Mucosa of rectum (tissue), 2 donors: ENCODE measurements at regions not wholly inside any gene's neighbourhood (a gene's known extent, or its start where the extent isn't known, plus 50 kb on each side); places are given as distances from the start of the nearest gene placed in this dataset.
"Not testable (repeated sequence)": the region's sequence is repeated elsewhere in the genome, so short reads cannot be mapped to it uniquely, and the experiment has no call there.

ENCODE experiments used
- H3K27ac ChIP-seq, 2 donors: one replicate each; pipeline ENCODE4 v1.7.0; 2013; ENCODE audit warnings: inconsistent platforms in 2 of 2, low read depth in 2 of 2, low read length in 2 of 2
- H3K27me3 ChIP-seq, 2 donors: one replicate each; pipeline ENCODE4 v1.7.0; 2013; ENCODE audit warnings: low read length in 2 of 2; ENCODE audit not compliant: control insufficient read depth in 2 of 2, insufficient read depth in 2 of 2
- H3K36me3 ChIP-seq, 2 donors: one replicate each; pipeline ENCODE4 v1.7.0; 2013; ENCODE audit warnings: low read length in 2 of 2; ENCODE audit not compliant: control insufficient read depth in 2 of 2, insufficient read depth in 2 of 2
- H3K4me1 ChIP-seq, 2 donors: one replicate each; pipeline ENCODE4 v1.7.0; 2013; ENCODE audit warnings: low read length in 2 of 2, mild to moderate bottlenecking in 1 of 2; ENCODE audit not compliant: control insufficient read depth in 2 of 2, insufficient read depth in 2 of 2
- H3K4me3 ChIP-seq, 2 donors: one replicate each; pipeline ENCODE4 v1.7.0; 2013; ENCODE audit warnings: low read length in 2 of 2
- H3K9ac ChIP-seq, 2 donors: one replicate each; pipeline ENCODE4 v1.7.0; 2013; ENCODE audit warnings: low read length in 2 of 2, low read depth in 1 of 2, mild to moderate bottlenecking in 1 of 2
- H3K9me3 ChIP-seq, 2 donors: one replicate each; pipeline ENCODE4 v1.7.0; 2013; ENCODE audit warnings: low read length in 2 of 2; ENCODE audit not compliant: control insufficient read depth in 2 of 2
- donor health status: healthy.
- donor health status: Normal muscosa, but diverticular disease.

DNA sequence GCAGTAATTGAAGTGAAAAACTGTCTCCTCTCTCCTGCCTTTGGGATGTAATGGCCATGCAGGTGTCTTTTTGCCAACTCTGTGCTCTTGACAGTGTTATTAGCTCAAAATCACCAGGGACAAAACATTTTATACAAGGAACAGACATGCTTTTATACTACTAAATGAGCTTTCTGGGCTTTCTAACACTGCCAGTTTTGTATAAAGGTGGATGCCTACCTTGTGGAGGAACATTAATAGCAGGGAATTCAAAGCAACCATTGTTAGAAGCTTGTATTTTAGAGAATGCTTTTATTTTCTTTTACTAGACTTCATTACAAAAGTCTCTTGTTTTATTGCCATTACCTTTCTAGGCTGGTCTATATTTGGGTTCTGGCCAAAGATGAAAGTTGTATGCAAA is 54.7 kb upstream of the ARSJ start:
- Histone ChIP-seq H3K9ac (no peak overlapping the region), H3K4me1 (peaks cover 0 to 28% of the 10 kb centered on the region in 2 donors), H3K36me3 (no peaks in the 10 kb centered on the region), H3K27me3 (no peaks in the 10 kb centered on the region), H3K27ac (no peak overlapping the region), H3K9me3 (no peaks in the 10 kb centered on the region), H3K4me3 (no peak overlapping the region)

DNA sequence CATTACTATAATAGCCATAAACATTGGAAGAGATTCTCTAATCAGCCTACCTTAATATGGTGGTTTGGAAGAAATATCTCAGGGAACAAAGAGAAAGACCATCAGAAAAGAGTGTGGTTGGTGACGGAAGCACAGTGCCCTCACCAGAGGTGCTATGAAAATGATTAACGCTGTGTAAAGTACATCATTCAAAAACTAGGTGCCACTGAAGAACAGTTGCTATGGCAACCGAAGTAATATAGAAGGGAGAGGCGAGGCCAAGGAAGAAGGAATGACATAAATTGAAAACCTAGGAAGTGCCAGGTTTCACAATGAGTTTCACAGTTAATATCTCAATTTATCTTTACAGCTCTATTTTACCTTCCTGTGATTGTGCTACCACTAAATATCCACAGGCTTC is 57.0 kb upstream of the ARSJ start:
- H3K27ac ChIP-seq: peak overlapping the region; percentile 45 to 57
- no peaks in the 10 kb centered on the region for H3K36me3 ChIP-seq
- H3K9ac ChIP-seq: no peak overlapping the region
- peak overlapping the region in 1 of 2 donors; percentile 29 for H3K4me3 ChIP-seq
- H3K9me3 ChIP-seq: no peaks in the 10 kb centered on the region
- H3K4me1 ChIP-seq: peaks cover 0 to 28% of the 10 kb centered on the region in 2 donors
- H3K27me3 ChIP-seq: no peaks in the 10 kb centered on the region

DNA sequence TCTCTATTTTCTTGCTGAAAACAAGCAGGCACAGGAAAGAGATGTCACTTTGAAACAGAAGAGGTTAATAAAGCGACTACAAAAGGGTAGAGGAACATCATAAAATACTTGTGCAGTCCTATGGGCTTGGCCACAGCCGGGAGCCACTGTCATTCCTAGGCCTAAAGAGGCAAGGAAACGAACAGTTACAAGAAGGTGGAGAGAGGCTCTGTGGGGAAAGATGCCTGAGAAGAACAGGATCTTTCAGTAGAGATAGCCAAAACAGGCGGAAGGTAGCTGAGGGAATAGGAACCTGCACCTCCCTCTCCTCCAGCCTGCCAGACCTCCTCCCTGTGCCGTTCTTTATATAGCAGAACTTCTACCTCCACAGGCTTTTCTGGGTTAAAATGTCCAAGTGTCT is 57.4 kb upstream of the ARSJ start:
- Histone ChIP-seq H3K4me1 (peaks cover 0 to 28% of the 10 kb centered on the region in 2 donors), H3K36me3 (no peaks in the 10 kb centered on the region), H3K4me3 (no peak overlapping the region), H3K9me3 (no peaks in the 10 kb centered on the region), H3K27me3 (no peaks in the 10 kb centered on the region), H3K27ac (peak overlapping the region; percentile 24 to 57), H3K9ac (no peak overlapping the region)

GRCh38 chr4:114037988-114038387 is 58.5 kb upstream of the ARSJ start:
- H3K9me3 ChIP-seq: no peaks in the 10 kb centered on the region
- no peak overlapping the region for H3K9ac ChIP-seq
- H3K4me3 ChIP-seq: no peak overlapping the region
- peaks cover 0 to 28% of the 10 kb centered on the region in 2 donors for H3K4me1 ChIP-seq
- no peaks in the 10 kb centered on the region for H3K27me3 ChIP-seq
- no peaks in the 10 kb centered on the region for H3K36me3 ChIP-seq
- no peak overlapping the region for H3K27ac ChIP-seq

- Histone ChIP-seq H3K36me3 (no peaks in the 10 kb centered on the region), H3K9me3 (no peaks in the 10 kb centered on the region), H3K4me3 (no peak overlapping the region), H3K27me3 (no peaks in the 10 kb centered on the region), H3K27ac (no peak overlapping the region), H3K4me1 (peaks cover 0 to 26% of the 10 kb centered on the region in 2 donors), H3K9ac (no peak overlapping the region)
Measured at GRCh38 chr4:114038762-114039387, 59.4 kb upstream of the ARSJ start.

DNA sequence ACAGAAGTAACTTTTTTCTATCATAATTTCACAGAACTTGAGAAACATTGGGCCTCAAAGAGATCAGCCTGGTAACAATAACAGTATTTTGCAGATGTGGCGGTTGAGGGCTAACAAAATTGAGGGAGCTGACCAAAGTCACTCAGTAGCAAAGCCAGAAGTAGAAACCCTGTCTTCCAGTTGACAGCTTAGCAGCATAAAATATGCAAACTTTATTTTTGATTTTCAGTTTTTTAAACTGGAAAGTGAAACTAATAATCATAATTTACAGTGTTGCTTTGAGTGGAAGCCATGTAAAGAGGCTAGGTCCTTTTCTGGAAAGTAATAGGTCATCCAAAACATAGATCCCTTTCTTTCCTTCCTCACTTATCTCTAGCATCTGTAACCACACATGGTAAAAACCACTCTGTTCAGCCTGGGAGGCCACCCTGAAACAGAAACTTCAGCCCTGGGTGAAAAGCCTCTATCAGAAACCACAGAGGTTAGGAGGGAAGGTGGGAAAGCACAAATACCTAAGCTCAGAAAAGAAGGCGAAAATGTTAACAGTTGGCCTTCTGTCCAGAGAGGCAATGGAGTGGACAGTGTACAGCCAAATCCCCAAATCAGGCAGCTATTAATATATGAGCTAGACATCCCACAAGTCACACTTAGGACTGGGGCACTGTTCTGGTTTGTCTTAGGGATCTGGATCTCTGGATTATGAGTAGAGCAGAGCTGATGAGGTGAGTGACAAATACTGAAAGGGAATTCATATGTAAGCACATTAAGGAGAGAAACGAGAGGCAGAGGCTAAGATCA is 61.1 kb upstream of the ARSJ start:
- Histone ChIP-seq H3K9me3 (no peaks in the 10 kb centered on the region), H3K27ac (no peak overlapping the region), H3K9ac (no peak overlapping the region), H3K4me1 (peaks cover 0 to 22% of the 10 kb centered on the region in 2 donors), H3K27me3 (no peaks in the 10 kb centered on the region), H3K4me3 (no peak overlapping the region), H3K36me3 (no peaks in the 10 kb centered on the region)

GRCh38 chr4:114041117-114041475 is 61.6 kb upstream of the ARSJ start:
- Histone ChIP-seq H3K36me3 (no peaks in the 10 kb centered on the region), H3K27ac (no peak overlapping the region), H3K9me3 (no peaks in the 10 kb centered on the region), H3K27me3 (no peaks in the 10 kb centered on the region), H3K4me1 (peaks cover 0 to 22% of the 10 kb centered on the region in 2 donors), H3K9ac (no peak overlapping the region), H3K4me3 (no peak overlapping the region)

DNA sequence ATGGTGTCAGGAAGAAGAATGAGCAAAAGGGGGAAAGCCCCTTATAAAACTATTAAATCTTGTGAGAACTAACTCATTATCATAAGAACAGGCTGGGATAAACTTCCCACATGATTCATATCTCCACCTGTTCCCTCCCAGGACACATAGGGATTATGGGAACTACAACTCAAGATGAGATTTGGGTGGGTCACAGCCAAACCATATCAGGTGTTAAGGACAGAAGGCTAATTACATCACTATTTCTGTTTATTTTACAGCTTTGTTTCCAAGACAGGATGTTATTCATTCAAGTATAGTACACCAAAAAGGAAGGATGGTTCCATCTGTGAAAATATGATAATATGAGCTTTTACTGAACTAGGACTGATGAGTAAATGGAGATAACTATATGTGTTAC is 63.7 kb upstream of the ARSJ start:
- Histone ChIP-seq H3K9ac (no peak overlapping the region), H3K27me3 (no peaks in the 10 kb centered on the region), H3K9me3 (no peaks in the 10 kb centered on the region), H3K4me3 (no peak overlapping the region), H3K27ac (no peak overlapping the region), H3K36me3 (no peaks in the 10 kb centered on the region), H3K4me1 (peaks cover 0 to 4% of the 10 kb centered on the region in 2 donors)

GRCh38 chr4:114044351-114044750 is 64.9 kb upstream of the ARSJ start:
- not testable (repeated sequence) for H3K9me3 ChIP-seq

GRCh38 chr4:114046331-114046730 is 66.9 kb upstream of the ARSJ start:
- H3K27ac ChIP-seq: no peak overlapping the region
- no peaks in the 10 kb centered on the region for H3K9me3 ChIP-seq
- no peaks in the 10 kb centered on the region for H3K4me1 ChIP-seq
- H3K4me3 ChIP-seq: no peak overlapping the region
- H3K9ac ChIP-seq: no peak overlapping the region
- H3K27me3 ChIP-seq: no peaks in the 10 kb centered on the region
- no peaks in the 10 kb centered on the region for H3K36me3 ChIP-seq

More at GRCh38 chr4:114044351-114044750, 64.9 kb upstream of the ARSJ start:
- H3K9ac ChIP-seq, H3K27ac ChIP-seq, H3K4me1 ChIP-seq, H3K27me3 ChIP-seq, H3K4me3 ChIP-seq, H3K36me3 ChIP-seq: not testable (repeated sequence)
